ENCODE measurements at regions not wholly inside any gene's neighbourhood (a gene's known extent, or its start where the extent isn't known, plus 50 kb on each side); places are given as distances from the start of the nearest gene placed in this dataset.

DNA sequence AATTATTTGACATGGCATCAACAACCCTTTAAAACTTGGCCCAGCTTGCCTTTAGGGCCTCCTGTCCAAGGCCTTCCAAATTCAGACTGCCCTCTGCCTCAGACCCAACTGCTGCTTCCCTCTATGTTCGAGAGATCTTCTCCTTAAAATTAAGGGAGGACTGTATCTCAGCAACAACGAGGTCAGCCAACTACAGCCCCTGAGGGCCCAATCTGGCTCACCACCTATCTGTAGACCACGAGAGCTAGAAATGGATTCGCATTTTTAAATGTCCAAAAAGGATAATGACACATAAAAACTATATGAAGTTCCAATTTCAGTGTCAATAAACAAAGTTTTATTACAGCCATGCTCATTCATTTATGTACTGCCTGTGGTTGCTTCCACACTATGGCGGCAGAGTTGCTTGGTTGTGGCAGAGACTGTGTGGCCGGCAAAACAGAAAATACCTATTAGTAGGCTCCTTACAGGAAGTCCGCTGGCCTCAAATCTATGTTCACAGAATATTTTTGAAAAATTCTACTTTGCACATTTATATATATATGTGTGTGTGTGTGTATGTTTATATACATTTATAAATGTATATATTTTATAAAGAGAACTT lies 1026.9 kb downstream of the BCL11B start:
- no peak for DNase-seq
- ATAC-seq: no peak
- intact Hi-C loops (cut with micrococcal nuclease): no loop called here

DNA sequence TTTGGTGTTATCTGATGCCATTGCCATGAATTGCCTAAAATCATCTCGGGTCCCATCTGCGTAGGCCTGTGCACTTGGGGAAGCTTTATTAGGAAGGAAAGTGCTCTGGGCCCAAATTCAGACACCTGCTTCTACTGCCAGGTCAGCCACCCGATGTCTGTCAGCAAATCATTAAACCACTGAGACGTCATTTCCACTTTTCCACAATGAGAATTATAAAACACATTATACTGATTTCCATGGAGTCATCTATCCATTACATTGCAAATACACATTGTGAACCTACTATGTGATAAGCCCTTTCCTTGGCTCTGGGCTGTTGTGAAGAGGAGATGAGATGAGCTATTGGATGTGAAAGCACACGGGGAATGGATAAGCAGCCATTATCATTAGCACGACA lies 1022.9 kb downstream of the BCL11B start:
- intact Hi-C loops (cut with micrococcal nuclease): no loop called here
- ATAC-seq (no peak), DNase-seq (no peak)

DNA sequence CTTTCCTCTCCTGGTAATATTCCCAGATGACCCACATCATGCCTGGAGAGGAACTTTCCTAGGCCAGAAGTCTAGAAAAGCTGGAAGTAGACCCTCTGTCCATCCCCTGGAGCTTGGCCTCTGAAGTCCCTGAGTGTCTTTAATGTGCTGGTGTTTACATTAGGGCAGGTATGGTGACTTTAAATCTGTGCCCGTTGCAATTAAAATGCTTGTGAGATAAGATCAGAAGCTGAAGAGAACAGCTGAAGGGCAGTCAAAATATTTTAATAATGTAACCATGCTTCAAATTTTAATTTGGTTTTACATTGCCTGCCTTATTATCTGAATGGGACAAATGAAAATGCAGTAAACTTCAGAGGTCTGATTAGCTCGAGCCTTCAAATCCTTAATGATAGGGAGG lies 1022.5 kb downstream of the BCL11B start:
- intact Hi-C loops (cut with micrococcal nuclease): no loop called here
- DNase-seq: no peak
- ATAC-seq: no peak

DNA sequence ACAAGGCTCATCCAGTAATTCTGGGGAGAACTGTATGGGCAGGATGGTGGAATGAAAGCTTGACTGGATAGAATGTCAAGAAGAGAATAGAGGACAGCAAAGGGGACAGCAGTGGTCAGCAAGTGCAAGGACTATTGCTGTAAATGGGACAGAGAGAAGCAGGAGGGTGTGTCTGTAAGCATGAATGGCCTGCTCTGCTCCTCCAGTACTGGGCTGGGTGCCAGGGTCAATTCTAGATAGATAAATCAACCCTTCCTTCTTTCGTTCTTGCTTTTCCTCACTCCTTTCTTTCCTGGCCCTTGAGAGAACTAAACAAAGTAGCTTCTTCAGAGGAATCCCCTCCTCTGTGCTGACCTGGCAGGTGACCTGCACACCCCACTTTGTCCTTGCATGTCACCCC lies 1019.2 kb downstream of the BCL11B start:
- intact Hi-C loops (cut with micrococcal nuclease): no loop called here
- DNase-seq: no peak
- no peak for ATAC-seq

DNA sequence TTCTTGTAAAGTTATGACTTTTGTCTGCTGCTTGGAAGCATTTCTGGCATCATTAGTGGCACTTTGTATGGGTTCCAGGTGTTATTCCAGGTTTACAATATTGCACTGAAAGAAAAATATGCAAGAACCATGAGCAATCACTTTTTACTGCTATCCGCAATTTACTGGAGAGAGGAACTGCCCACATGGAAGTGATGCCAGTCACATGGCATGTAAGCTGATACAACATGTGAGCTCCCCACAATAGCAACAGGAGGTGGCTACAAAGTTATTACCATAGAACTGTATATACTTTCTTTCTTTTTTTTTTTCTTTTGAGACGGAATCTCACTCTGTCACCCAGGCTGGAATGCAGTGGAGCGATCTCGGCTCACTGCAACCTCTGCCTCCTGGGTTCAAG lies 1012.1 kb downstream of the BCL11B start:
- ATAC-seq: no peak
- no peak for DNase-seq
- intact Hi-C loops (cut with micrococcal nuclease): no loop called here

DNA sequence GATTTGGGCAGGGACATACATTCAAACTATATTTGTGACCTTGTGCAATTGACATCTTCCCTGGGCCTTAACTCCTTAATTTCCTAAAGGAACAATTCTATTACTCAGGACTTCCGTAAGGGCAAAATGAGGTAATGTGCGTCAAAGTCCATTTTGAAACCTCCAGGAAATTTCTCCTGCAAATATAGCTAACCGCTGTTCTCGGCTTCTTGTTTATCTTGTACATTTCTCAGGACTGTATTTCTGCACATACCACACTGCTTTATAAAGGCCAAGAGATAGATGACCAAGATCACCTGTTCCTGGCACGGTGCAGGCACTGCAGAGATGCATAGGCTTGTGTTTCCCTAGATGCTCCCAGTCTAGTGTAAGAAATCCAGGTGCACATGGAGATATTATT lies 1009.4 kb downstream of the BCL11B start:
- intact Hi-C loops (cut with micrococcal nuclease): no loop called here
- no peak for ATAC-seq
- no peak for DNase-seq

DNA sequence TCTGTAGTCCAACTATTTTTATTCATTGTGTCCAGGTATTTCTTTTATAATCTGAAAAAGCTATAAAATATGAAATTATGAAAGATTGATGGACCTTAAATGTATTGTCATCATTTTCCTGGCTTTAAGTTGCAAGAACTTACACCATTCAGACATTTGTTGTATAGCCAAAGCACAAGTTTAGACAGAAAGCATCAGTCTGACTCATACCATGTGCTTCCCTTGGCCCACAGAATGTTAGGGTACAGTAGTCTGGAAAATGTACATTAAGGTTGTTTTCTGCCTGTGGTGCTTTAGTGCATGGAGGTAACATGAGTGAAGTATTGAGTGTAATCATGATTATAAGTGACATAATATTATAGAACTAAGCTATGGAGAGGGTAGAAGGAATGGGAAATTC lies 1002.5 kb downstream of the BCL11B start:
- no peak for DNase-seq
- intact Hi-C loops (cut with micrococcal nuclease): no loop called here
- no peak for ATAC-seq

DNA sequence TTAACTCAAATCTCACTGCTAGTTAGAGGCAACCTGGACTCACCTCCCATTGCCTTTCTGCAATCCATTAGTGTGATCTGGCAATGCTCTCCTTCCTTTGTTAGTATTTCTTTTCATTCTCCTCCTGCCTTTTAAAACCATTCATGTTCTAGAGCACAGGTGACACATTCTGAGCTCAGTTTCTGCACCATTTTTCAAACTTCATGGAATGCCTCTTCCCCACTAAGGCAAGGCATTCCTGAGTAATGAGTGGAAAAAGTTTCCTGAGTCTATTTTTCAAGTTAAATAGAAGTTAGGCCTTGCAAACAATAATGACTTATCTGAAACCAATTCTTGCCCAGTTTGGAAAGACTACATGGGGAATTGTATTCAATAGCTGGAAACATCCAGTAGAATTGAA lies 1001.8 kb downstream of the BCL11B start:
- ATAC-seq: no peak
- intact Hi-C loops (cut with micrococcal nuclease): no loop called here
- no peak for DNase-seq

DNA sequence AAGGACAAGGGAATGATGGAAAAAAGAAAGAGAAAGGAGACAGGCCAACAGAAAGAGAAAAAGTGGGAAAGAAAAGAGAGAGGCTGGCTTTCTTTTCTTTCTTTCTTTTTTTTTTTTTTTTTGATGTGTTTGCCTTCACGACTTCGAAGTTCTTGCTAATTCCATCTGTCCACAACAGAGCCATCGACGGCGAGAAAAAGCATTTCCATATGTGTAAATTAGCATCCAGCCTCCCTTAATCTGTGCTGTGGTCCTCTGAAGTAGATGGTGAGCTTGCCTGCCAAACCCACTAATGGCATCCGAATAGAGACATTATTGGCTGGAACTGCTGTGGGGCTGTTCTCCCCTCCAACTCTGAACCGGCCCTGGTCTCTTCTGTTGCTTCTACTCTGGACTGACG lies 997.4 kb downstream of the BCL11B start:
- intact Hi-C loops (cut with micrococcal nuclease): no loop called here
- ATAC-seq (no peak), DNase-seq (no peak)

DNA sequence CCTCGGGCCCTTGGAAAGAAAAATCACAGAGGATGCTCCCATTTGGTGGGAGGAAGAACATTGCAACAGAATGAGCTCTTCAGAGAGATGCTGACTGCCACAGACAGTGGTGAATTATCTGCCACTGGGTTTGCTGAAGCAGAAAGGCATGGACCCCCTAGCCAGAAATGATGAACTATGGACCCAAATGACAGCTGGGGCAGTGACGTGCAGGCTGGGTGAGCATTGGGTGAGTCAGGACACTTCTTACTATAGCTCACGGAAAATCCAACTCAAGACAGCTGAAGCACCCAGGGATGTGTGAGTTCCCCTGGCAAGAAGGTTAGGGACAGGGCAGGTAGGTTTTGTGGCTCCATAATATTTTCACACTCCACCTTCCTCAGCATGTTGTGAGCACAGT lies 993.2 kb downstream of the BCL11B start:
- intact Hi-C loops (cut with micrococcal nuclease): no loop called here
- DNase-seq: no peak
- no peak for ATAC-seq

DNA sequence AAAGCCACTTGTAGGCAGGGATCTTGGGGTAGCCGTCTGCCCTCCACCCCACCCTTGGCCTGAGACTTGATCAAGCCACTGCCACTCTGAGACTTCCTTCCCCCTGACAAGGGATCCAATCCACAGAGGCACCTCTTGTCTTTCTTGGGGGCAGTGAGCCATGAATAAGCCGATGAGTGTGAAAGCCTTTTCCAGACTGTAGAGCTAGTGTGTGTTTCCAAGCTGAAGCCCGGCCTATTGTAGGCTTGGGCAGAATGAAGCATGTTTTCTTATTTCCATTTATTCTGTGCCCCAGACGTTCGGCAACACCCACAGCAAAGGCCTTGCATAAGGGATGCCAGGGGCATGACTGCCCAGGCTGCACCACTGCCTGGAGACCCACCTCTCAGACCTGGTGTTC lies 991.6 kb downstream of the BCL11B start:
- no peak for ATAC-seq
- intact Hi-C loops (cut with micrococcal nuclease): no loop called here
- no peak for DNase-seq

DNA sequence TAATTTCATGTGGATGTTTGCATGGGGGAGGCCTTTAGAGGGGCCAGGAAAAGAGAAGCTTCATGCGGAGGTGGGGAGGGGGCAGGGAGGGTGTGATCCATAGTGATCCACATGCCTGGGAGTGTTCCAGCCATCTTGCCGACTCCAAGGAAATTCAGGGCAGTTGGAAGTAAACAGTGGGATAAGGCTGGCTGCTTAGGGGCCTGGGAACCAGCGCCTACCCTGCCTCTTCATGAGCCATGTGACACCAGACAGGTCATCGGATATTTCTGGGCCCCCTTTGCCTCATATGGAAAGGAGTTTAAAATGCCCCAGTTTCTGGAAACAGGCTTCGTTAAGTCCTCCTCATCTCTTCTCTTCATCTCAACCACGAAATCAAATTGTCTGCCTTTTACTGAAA lies 983.2 kb downstream of the BCL11B start:
- ATAC-seq (no peak), DNase-seq (no peak)
- intact Hi-C loops (cut with micrococcal nuclease): no loop called here

DNA sequence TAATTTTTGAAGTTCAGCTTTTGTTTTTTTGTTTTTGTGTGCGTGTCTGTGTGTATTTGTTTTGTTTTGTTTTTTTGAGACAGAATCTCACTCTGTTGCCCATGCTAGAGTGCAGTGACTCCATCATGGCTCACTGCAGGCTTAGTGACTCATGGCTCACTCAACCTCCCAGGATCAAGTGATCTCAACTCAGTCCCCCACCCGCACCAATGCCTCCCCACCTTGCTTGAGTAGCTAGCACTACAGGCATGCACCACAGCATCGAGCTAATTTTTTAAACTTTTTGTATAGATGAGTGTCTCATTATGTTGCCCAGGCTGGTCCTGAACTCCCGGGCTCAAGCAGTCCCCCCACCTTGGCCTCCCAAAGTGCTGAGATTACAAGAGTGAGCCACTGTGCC lies 981.4 kb downstream of the BCL11B start:
- DNase-seq: no peak
- intact Hi-C loops (cut with micrococcal nuclease): no loop called here
- ATAC-seq: no peak

DNA sequence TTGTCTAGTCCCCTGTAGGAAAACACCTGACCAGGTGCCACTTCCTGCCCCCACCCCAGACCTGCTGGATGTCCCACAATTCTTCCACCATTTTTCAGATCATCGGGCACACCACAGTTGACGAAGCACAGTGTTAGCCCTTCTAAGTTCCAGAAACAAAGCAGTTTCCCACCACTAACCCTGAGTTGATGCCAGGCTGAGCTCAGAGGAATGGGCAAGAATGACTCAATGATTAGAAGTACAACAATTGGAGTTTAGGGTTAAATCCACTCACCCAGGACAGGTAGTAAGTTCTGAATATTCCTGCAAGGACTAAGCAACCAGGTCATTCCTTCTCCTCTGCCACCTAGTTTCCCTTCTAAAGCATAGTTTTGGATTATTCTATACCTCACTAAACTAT lies 979.8 kb downstream of the BCL11B start:
- intact Hi-C loops (cut with micrococcal nuclease): no loop called here
- ATAC-seq (no peak), DNase-seq (no peak)

DNA sequence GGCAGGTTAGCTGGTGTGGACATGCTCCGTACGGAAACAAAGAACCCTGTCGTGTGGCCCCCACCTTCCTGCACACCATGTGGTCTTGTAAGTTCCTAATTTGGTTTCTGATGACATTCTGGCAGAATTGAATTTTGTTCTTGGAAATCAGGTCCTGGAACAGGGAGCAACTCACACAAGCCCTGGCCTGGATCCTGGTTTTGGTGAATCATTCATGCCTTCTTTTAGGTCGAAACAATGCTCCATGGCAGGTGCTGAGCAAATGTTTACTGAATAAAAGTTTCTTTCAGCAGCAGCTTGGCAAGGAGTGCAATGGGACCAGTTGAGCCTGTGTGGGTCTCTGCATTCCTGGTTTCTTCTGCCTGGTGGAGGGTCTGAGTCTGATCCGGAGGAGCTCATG lies 978.4 kb downstream of the BCL11B start:
- ATAC-seq (no peak), DNase-seq (no peak)
- intact Hi-C loops (cut with micrococcal nuclease): no loop called here

DNA sequence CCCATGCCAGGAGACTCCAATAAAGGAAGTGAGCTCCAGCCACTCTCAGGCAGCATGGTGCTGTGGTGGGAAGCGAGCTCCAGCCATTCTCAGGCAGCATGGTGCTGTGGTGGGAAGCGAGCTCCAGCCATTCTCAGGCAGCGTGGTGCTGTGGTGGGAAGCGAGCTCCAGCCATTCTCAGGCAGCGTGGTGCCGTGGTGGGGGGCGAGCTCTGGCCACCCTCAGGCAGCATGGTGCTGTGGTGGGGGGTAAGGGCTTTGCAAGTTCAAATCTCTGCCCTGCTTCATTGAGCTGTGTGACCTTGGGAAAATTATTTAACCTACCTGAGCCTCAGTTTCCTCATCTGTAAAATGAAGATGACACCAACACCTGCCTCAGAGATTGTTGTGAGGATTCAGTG lies 975.1 kb downstream of the BCL11B start:
- intact Hi-C loops (cut with micrococcal nuclease): no loop called here
- no peak for ATAC-seq
- no peak for DNase-seq

DNA sequence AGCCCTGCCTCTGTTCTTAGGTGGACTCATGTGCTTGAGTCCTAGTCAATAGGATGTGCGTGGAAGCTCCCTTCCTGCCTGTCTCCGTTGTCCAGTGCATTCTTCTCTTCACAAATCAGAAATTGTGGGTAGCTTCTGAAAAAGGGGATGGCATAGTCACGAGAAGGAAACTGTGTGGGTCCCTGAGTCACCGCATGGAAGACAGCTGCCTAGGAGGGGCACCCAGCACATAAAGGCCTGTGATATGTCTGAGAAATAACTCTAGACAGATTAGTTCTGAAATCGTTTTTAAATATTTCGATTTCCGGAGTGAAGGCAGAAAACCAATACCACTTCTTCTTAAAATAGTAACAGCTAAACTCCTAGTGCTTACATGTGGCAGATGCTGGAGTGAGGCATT lies 974.4 kb downstream of the BCL11B start:
- intact Hi-C loops (cut with micrococcal nuclease): no loop called here
- no peak for ATAC-seq

DNA sequence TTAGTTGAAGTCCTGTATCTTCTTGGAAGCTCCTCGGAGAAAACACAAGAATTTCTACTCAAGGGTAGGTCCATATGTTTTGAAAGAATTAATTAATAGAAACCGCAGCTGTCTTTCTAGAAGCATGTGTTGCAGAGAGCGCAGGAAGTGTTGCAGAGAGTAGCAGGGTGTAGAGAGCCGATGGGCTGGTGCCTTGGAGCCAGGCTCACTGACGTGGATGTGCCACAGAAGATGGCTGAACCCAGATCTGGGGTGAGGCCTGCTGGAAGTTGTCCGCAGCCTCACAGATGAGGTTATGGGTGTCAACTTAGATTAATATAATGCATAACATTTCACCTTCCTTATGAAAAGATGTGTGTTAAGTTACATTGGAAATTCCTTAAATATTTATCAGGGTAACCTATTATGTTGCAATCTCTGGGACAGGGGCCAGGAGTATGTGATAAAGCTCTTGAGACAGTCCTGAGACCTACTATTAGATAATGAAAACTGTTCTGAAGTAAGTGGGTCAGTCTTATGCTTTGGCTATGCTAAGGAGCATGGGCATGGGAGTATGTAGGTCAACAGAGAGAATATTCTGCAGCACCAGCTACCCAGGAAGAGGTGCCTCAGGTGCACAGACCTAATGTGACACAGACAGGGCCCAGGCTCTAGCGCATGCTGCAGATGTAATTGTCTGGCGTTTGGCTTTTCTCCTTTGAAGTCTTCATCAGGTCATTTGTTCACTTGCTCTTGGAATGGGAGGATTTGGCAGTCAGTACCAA lies 973.3 kb downstream of the BCL11B start:
- DNase-seq (no peak), ATAC-seq (no peak)
- intact Hi-C loops (cut with micrococcal nuclease): no loop called here

More for the DNA sequence above, 974.4 kb downstream of the BCL11B start:
- DNase-seq: no peak

DNA sequence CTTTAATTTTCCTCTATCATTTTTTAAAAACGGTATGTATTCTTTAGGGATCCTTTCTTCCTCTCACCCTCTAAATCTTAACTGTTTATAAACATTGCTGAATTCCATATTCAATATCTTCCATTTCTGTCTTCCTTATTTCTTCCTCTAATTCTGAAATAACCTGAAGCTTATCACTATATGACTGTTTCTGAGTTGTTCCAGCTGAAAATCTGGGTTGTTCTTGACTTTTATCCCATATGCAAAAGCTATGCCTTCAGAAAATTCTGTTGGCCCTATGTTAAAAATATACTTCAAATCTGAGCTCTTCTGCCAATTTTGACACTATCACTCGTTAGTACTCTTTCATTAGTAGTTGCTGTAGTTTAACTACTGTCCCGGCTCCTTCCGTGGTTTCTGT lies 970.3 kb downstream of the BCL11B start:
- intact Hi-C loops (cut with micrococcal nuclease): no loop called here
- no peak for ATAC-seq
- DNase-seq: no peak

DNA sequence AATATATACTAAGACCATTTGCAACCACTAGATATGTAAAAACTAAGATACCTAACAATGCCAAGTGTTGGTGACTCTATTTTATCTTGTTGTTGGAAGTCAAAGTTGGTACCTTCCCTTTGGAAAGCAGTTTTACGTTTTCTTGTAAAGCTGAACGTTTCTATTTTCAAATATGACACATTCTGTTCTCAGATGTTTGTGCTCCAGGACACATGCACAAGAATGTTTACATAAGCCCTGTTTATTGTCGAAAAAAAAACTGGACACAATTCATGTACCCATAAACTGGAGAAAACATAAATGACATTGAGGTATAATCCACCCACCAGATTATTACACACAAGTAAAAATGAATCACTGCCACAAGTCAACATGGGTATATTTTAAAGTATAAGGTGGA lies 967.4 kb downstream of the BCL11B start:
- no peak for ATAC-seq
- DNase-seq: no peak
- intact Hi-C loops (cut with micrococcal nuclease): no loop called here

DNA sequence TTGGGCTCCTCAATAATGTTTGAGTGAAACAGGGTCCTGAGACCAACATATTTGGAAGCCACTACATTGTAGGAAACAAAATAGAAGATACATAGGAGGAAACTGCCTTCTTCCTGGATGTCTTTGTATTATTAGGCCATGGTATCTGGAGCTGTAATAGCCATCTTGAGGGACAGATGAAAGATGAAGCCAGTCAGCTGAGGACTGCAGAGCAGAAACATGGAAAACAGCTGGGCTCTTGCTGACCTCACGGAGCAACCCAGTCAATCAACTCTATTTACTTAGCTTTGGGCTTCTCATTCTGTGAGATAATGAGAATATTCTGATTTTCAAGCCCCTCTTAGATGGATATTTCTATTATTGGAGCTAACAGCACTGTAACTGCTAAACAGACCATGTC lies 962.4 kb downstream of the BCL11B start:
- intact Hi-C loops (cut with micrococcal nuclease): no loop called here
- no peak for ATAC-seq
- DNase-seq: no peak

All from left ventricle myocardium superior (tissue), 1 donor.